Breast epithelium (tissue), 3 donors: ENCODE measurements at regions not wholly inside any gene's neighbourhood (a gene's known extent, or its start where the extent isn't known, plus 50 kb on each side); places are given as distances from the start of the nearest gene placed in this dataset.

Experiments used
- POLR2A ChIP-seq: fragments of 450-650 bp; IDR thresholded peaks from one replicate; pipeline ENCODE4 v1.6.1; 2016; ENCODE audit warnings: antibody characterized with exemption, mild to moderate bottlenecking, moderate library complexity
- TF ChIP-seq, protein P1 (sequence below), 3 donors: fragments of 450-650 bp; IDR thresholded peaks; one replicate each; pipeline ENCODE4 v1.5.1; 2016 to 2017; ENCODE audit warnings: antibody characterized with exemption in 3 of 3, mild to moderate bottlenecking in 3 of 3, moderate library complexity in 3 of 3

DNA sequence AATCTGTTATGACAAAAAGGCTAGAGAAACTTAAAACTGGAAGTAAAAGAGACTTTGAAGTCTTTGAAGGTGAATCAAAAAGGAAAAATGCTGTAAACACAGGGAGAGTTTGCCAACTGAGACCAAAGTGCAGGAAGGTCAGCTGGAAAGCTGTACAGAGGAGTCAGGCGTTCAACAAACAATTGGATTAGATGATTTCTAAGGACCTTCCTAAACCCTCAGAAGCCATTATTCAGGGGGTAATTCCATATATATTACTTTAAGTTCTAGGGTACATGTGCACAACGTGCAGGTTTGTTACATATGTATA lies 156.8 kb downstream of the ZBTB18 start:
- TF ChIP-seq, protein P1, sequence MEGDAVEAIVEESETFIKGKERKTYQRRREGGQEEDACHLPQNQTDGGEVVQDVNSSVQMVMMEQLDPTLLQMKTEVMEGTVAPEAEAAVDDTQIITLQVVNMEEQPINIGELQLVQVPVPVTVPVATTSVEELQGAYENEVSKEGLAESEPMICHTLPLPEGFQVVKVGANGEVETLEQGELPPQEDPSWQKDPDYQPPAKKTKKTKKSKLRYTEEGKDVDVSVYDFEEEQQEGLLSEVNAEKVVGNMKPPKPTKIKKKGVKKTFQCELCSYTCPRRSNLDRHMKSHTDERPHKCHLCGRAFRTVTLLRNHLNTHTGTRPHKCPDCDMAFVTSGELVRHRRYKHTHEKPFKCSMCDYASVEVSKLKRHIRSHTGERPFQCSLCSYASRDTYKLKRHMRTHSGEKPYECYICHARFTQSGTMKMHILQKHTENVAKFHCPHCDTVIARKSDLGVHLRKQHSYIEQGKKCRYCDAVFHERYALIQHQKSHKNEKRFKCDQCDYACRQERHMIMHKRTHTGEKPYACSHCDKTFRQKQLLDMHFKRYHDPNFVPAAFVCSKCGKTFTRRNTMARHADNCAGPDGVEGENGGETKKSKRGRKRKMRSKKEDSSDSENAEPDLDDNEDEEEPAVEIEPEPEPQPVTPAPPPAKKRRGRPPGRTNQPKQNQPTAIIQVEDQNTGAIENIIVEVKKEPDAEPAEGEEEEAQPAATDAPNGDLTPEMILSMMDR (IDR thresholded peaks at IDR 0.05), result no peak
- no peak for TF ChIP-seq POLR2A
